ENCODE measurements at regions not wholly inside any gene's neighbourhood (a gene's known extent, or its start where the extent isn't known, plus 50 kb on each side); places are given as distances from the start of the nearest gene placed in this dataset.

- TF ChIP-seq CTCF (IDR thresholded peaks at IDR 0.05; ENCODE audit: insufficient read depth, missing control alignments), result no peak
- no peak for FAIRE-seq
- DNase-seq (ENCODE audit: insufficient read length, low spot score), result no peak
Observed at GRCh38 chr10:57823398-57823797, 444.3 kb downstream of the IPMK start.

DNA sequence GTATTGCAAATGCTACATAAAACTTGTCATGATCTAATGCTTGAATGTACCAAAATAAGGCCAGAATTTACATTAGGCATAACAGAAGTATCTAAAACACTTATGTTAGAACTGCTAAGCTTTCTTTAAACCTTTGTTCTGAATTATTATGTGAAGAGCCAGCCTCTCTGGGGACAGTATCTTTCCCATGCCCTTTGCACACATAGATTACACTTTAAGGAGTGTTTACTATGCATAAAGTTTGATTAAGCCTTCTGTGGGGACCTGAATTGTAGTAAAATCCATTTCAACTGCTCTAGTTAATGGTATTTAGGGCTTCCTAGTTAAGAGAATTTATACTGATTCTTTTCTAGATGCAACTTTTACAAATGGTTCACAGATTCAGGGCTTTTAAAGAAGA is 444.7 kb downstream of the IPMK start:
- FAIRE-seq, result no peak
- no peak for TF ChIP-seq CTCF (IDR thresholded peaks at IDR 0.05; ENCODE audit: insufficient read depth, missing control alignments)

GRCh38 chr10:57818522-57818921 is 449.2 kb downstream of the IPMK start:
- no peak for TF ChIP-seq CTCF (IDR thresholded peaks at IDR 0.05; ENCODE audit: insufficient read depth, missing control alignments)
- DNase-seq (ENCODE audit: insufficient read length, low spot score) (no peak), FAIRE-seq (no peak)

More for the DNA sequence above, 444.7 kb downstream of the IPMK start:
- DNase-seq (ENCODE audit: insufficient read length, low spot score), result no peak

DNA sequence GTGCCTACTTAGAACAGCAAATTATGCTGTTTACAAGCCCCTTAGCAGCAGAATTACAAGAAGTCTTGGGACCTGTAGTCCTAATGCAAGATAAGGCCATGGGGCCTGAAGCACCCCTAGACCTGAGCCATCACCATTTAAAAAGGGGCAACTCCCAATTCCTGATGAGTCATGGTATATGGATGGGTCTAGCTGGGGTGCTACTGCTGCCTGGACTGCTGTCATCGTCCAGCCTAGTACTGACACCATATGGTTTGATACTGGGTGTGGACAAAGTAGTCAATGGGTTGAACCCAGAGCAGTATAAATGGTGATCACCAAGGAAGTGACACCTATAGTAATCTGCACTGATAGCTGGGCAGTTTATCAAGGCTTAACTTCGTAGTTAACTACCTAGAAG is 450.0 kb downstream of the IPMK start:
- no peak for TF ChIP-seq CTCF (IDR thresholded peaks at IDR 0.05; ENCODE audit: insufficient read depth, missing control alignments)
- no peak for DNase-seq (ENCODE audit: insufficient read length, low spot score)
- FAIRE-seq, result no peak

DNA sequence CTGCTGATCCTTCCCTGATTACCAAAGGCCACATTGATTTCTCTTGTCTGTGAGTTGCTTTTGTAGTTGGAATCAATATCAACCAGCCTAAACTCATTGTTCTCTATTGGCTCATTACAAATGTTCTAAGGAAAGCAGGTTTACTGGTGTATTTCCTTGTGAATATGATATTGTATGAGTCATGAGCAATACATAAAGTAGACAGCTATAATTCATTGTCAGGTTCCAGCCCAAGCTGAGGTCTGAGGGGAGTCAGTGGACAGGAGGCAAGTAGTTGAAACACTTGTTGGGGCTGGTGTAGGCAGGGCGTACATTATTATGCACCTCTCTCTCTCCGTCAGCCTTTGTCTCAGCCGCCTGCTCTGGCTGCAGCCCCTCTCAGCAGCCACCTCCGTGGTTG is 451.7 kb downstream of the IPMK start:
- no peak for TF ChIP-seq CTCF (IDR thresholded peaks at IDR 0.05; ENCODE audit: insufficient read depth, missing control alignments)
- FAIRE-seq (no peak), DNase-seq (ENCODE audit: insufficient read length, low spot score) (no peak)

GRCh38 chr10:57809961-57810360 is 457.7 kb downstream of the IPMK start:
- FAIRE-seq (no peak), DNase-seq (ENCODE audit: insufficient read length, low spot score) (no peak)
- no peak for TF ChIP-seq CTCF (IDR thresholded peaks at IDR 0.05; ENCODE audit: insufficient read depth, missing control alignments)

DNA sequence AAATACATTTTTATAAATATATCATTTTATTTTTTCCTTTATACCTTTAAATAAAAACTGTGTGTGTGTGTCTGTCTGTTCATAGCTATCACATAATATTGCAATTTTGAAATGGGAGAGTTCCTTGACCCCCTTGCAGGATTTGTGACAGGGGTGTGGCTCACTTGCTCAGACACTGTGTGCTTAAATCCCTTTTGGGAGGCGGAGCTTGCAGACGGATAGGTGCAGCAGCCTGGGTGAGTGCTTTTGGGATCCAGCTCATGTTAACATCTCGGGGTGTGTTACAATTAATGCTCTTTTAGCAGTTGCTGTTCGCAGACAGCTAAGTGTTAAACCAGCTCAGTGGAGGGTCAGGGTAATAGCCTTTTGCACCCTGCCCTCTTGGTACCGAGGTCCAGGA is 459.8 kb downstream of the IPMK start:
- FAIRE-seq (no peak), DNase-seq (ENCODE audit: insufficient read length, low spot score) (no peak)
- TF ChIP-seq CTCF (IDR thresholded peaks at IDR 0.05; ENCODE audit: insufficient read depth, missing control alignments), result no peak

Data from D721Med (cell line).